ENCODE measurements at regions not wholly inside any gene's neighbourhood (a gene's known extent, or its start where the extent isn't known, plus 50 kb on each side); places are given as distances from the start of the nearest gene placed in this dataset.

- peak in 1 of 2 experiments; percentile 35 for DNase-seq (ENCODE audit: low read depth in 1 of 2, low spot score in 2 of 2)
Measured at GRCh38 chr2:425243-425642, 137.4 kb upstream of the ALKAL2 start.

More at GRCh38 chr2:425243-425642, 137.4 kb upstream of the ALKAL2 start:
- POLR2A ChIA-PET (ENCODE audit: partially characterized antibody) = interaction anchor here (1.2 kb wide), 1 partner anchor 12 kb away, joined by 3 read pairs; no protein-coding TSS in a partner anchor
- WGBS, 2 experiments (ENCODE audit: extremely low coverage in 1 of 2, insufficient coverage in 1 of 2, insufficient read length in 1 of 2, insufficient replicate concordance in 2 of 2, low coverage in 1 of 2, low lambda C conversion rate in 2 of 2, missing lambda C conversion rate in 1 of 2) = 90% methylated on average over 8 of the region's 8 CpGs; no CpG with 5 or more reads in 1 of the 2 experiments
- Histone ChIP-seq H3K27ac (ENCODE audit: low read depth, low read length) (no peak overlapping the region), H2BK20ac (ENCODE audit: low read length) (no peak overlapping the region), H3K4ac (replicated peaks; ENCODE audit: insufficient read length, low read depth, low read length) (no peak overlapping the region), H3K4me3 (ENCODE audit: extremely low read depth in 1 of 4, insufficient read depth in 2 of 4, low read depth in 3 of 4, low read length in 4 of 4) (no peak overlapping the region), H3K9me3 (ENCODE audit: insufficient read depth in 2 of 2, low read depth in 1 of 2, low read length in 1 of 2) (no peaks in the 10 kb centered on the region), H2AK5ac (ENCODE audit: low read depth, low read length) (no peak overlapping the region), H4K20me1 (replicated peaks in 1 of 2; ENCODE audit: control insufficient read depth in 1 of 2, insufficient read depth in 2 of 2, low read length in 2 of 2) (no peaks in the 10 kb centered on the region), H3K56ac (replicated peaks; ENCODE audit: insufficient read length, low read depth, low read length) (no peak overlapping the region), H4K5ac (ENCODE audit: insufficient read length, low read depth, low read length) (no peak overlapping the region), H3K27me3 (replicated peaks in 1 of 4; ENCODE audit: control insufficient read depth in 3 of 4, extremely low read depth in 1 of 4, insufficient read depth in 3 of 4, low read length in 3 of 4) (no peaks in the 10 kb centered on the region), H2BK15ac (ENCODE audit: low read length) (no peak overlapping the region), H3K23me2 (ENCODE audit: low read depth, low read length) (no peaks in the 10 kb centered on the region), H3K4me2 (ENCODE audit: insufficient read depth in 1 of 2, low read depth in 2 of 2, low read length in 2 of 2) (no peak overlapping the region), H2BK12ac (ENCODE audit: low read depth, low read length) (no peak overlapping the region), H3K9ac (replicated peaks in 1 of 4; ENCODE audit: extremely low read depth in 1 of 4, low read depth in 3 of 4, low read length in 3 of 4) (no peak overlapping the region), H2BK5ac (ENCODE audit: low read depth, low read length) (no peak overlapping the region), H3K79me1 (ENCODE audit: low read depth, low read length) (no peaks in the 10 kb centered on the region), H2BK120ac (replicated peaks; ENCODE audit: low read depth, low read length) (no peak overlapping the region), H3K36me3 (ENCODE audit: control insufficient read depth in 2 of 4, insufficient read depth in 4 of 4, low read length in 3 of 4) (no peaks in the 10 kb centered on the region), H3K23ac (ENCODE audit: insufficient read length) (no peak overlapping the region), H4K8ac (ENCODE audit: extremely low read depth, insufficient read depth, low read length) (no peak overlapping the region), H3K4me1 (replicated peaks in 1 of 4; ENCODE audit: control insufficient read depth in 3 of 4, insufficient read depth in 4 of 4, low read length in 3 of 4) (peaks cover 0 to 2% (median 0%) of the 10 kb centered on the region in 4 experiments; a peak in 1 of 7 replicates), H4K91ac (replicated peaks; ENCODE audit: insufficient read length, low read length) (no peak overlapping the region), H3K79me2 (ENCODE audit: control insufficient read depth in 1 of 2, insufficient read depth in 2 of 2, low read length in 2 of 2) (no peaks in the 10 kb centered on the region), H3K14ac (ENCODE audit: insufficient read length) (no peak overlapping the region), H3K18ac (ENCODE audit: extremely low read depth, low read length) (no peak overlapping the region), H2AFZ (ENCODE audit: low read length) (no peak overlapping the region)
- TF ChIP-seq CTCF (IDR thresholded peaks at IDR 0.05; ENCODE audit: control extremely low read depth in 1 of 3, insufficient read depth in 1 of 3, low read depth in 1 of 3, low read length in 3 of 3) = no peak
- no peak for TF ChIP-seq ZNF274 (IDR thresholded peaks at IDR 0.05; ENCODE audit: borderline replicate concordance, extremely low read depth, low read length)
- CTCF ChIA-PET (ENCODE audit: partially characterized antibody) = no interaction called here
- no peak for FAIRE-seq
